Neural progenitor cell (in vitro differentiated cells): ENCODE measurements at regions not wholly inside any gene's neighbourhood (a gene's known extent, or its start where the extent isn't known, plus 50 kb on each side); places are given as distances from the start of the nearest gene placed in this dataset.

ENCODE experiments used
- DNase-seq: peaks from one replicate; pipeline ENCODE4 v3.0.0-alpha.2; 2016; ENCODE audit warnings: low spot score
- H2AFZ ChIP-seq: fragments of 200-600 bp; sonication (generic); replicated peaks from 2 replicates; pipeline ENCODE4 v1.6.1; 2016; ENCODE audit warnings: antibody characterized with exemption
- H3F3A ChIP-seq: fragments of 200-600 bp; sonication (generic); 2 replicates; pipeline ENCODE4 v1.6.1; 2016; ENCODE audit warnings: antibody characterized with exemption, low read depth
- H3K27ac ChIP-seq: fragments of 200-600 bp; sonication (generic); 2 replicates; pipeline ENCODE4 v1.5.1; 2016; ENCODE audit warnings: mild to moderate bottlenecking
- H3K27me3 ChIP-seq: fragments of 200-600 bp; sonication (generic); 2 replicates; pipeline ENCODE4 v1.6.1; 2016; ENCODE audit warnings: mild to moderate bottlenecking, moderate library complexity
- H3K36me3 ChIP-seq: fragments of 200-600 bp; sonication (generic); 2 replicates; pipeline ENCODE4 v1.5.1; 2016
- H3K4me1 ChIP-seq: fragments of 200-600 bp; sonication (generic); 2 replicates; pipeline ENCODE4 v1.6.1; 2016; ENCODE audit warnings: mixed run types
- H3K4me2 ChIP-seq: fragments of 200-600 bp; sonication (generic); 2 replicates; pipeline ENCODE4 v1.6.1; 2016
- H3K4me3 ChIP-seq: fragments of 200-600 bp; sonication (generic); 2 replicates; pipeline ENCODE4 v1.5.1; 2016
- H3K79me2 ChIP-seq: fragments of 200-600 bp; sonication (generic); 2 replicates; pipeline ENCODE4 v1.6.1; 2016; ENCODE audit warnings: low read depth
- H3K9ac ChIP-seq: fragments of 200-600 bp; sonication (generic); 2 replicates; pipeline ENCODE4 v1.6.1; 2016
- H3K9me3 ChIP-seq: fragments of 200-600 bp; sonication (generic); 2 replicates; pipeline ENCODE4 v1.5.1; 2016; ENCODE audit warnings: low read depth
- H4K20me1 ChIP-seq: fragments of 200-600 bp; sonication (generic); 2 replicates; pipeline ENCODE4 v1.6.1; 2016; ENCODE audit warnings: low read depth
- H3K27ac Mint-ChIP-seq: 3 replicates; pipeline ENCODE4 v1.8.0; 2021; ENCODE audit warnings: mixed read lengths
- H3K27me3 Mint-ChIP-seq: 2 replicates; pipeline ENCODE4 v1.8.0; 2022; ENCODE audit warnings: low read depth, mild to moderate bottlenecking, inconsistent platforms, moderate library complexity, mixed read lengths; ENCODE audit not compliant: insufficient read depth
- H3K36me3 Mint-ChIP-seq: 3 replicates; pipeline ENCODE4 v1.8.0; 2021; ENCODE audit warnings: mixed read lengths
- H3K4me1 Mint-ChIP-seq: 3 replicates; pipeline ENCODE4 v1.8.0; 2021; ENCODE audit warnings: mixed read lengths
- H3K4me3 Mint-ChIP-seq: 3 replicates; pipeline ENCODE4 v1.8.0; 2021; ENCODE audit warnings: mild to moderate bottlenecking, moderate library complexity, mixed read lengths
- H3K9me3 Mint-ChIP-seq: 3 replicates; pipeline ENCODE4 v1.8.0; 2020; ENCODE audit warnings: mixed read lengths
- EZH2 ChIP-seq: fragments of 200-600 bp; sonication (generic); IDR thresholded peaks from 2 replicates; pipeline ENCODE4 v1.6.1; 2017; ENCODE audit warnings: antibody characterized with exemption, mild to moderate bottlenecking, moderate library complexity
- EZH2phosphoT487 ChIP-seq: fragments of 200-600 bp; sonication (generic); IDR thresholded peaks from 2 replicates; pipeline ENCODE4 v1.6.1; 2017; ENCODE audit warnings: antibody characterized with exemption
- TF ChIP-seq, protein P1 (sequence below): fragments of 200-600 bp; sonication (generic); IDR thresholded peaks from 2 replicates; pipeline ENCODE4 v1.5.1; 2017; ENCODE audit warnings: antibody characterized with exemption, mild to moderate bottlenecking

DNA sequence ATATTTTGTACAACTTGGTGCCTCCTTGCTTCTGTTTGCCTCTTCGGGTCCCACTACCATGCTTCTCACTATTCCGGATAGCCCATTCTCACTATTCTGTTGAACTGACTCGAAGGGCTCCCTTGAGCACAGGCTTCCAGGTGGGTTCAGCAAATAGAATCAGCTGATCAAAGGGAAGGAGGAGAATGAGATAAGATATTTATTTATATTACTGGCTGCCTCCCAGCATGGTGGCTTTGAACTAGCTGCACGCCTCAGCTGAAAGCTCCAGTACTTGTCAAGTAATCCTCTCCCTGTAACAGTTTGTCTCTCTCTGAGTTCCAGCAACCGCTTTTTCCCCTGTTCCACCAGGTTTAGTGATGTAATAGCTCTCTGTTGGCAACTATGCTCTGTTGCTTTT is 187.8 kb upstream of the HNRNPA3 start:
- H3K27ac ChIP-seq: no peak overlapping the region
- H3K9me3 ChIP-seq: no peaks in the 10 kb centered on the region
- no peaks in the 10 kb centered on the region for H3K36me3 Mint-ChIP-seq
- no peaks in the 10 kb centered on the region for H3K27me3 ChIP-seq
- H3K4me3 Mint-ChIP-seq: no peak overlapping the region
- no peaks in the 10 kb centered on the region for H3K36me3 ChIP-seq
- H3K4me3 ChIP-seq: no peak overlapping the region
- H3K79me2 ChIP-seq: no peaks in the 10 kb centered on the region
- H3K27me3 Mint-ChIP-seq: no peaks in the 10 kb centered on the region
- no peak overlapping the region for H3K9ac ChIP-seq
- H3K27ac Mint-ChIP-seq: no peak overlapping the region
- H3K4me1 ChIP-seq: no peaks in the 10 kb centered on the region
- no peaks in the 10 kb centered on the region for H4K20me1 ChIP-seq
- no peak overlapping the region for H3K4me2 ChIP-seq
- peaks cover 26% of the 10 kb centered on the region for H3K4me1 Mint-ChIP-seq
- H2AFZ ChIP-seq: no peak overlapping the region
- TF ChIP-seq EZH2: no peak
- TF ChIP-seq, protein P1, sequence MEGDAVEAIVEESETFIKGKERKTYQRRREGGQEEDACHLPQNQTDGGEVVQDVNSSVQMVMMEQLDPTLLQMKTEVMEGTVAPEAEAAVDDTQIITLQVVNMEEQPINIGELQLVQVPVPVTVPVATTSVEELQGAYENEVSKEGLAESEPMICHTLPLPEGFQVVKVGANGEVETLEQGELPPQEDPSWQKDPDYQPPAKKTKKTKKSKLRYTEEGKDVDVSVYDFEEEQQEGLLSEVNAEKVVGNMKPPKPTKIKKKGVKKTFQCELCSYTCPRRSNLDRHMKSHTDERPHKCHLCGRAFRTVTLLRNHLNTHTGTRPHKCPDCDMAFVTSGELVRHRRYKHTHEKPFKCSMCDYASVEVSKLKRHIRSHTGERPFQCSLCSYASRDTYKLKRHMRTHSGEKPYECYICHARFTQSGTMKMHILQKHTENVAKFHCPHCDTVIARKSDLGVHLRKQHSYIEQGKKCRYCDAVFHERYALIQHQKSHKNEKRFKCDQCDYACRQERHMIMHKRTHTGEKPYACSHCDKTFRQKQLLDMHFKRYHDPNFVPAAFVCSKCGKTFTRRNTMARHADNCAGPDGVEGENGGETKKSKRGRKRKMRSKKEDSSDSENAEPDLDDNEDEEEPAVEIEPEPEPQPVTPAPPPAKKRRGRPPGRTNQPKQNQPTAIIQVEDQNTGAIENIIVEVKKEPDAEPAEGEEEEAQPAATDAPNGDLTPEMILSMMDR: no peak
- no peak for TF ChIP-seq EZH2phosphoT487
- DNase-seq: no peak
- H3K9me3 Mint-ChIP-seq: no peaks in the 10 kb centered on the region
- H3F3A ChIP-seq: no peaks in the 10 kb centered on the region

DNA sequence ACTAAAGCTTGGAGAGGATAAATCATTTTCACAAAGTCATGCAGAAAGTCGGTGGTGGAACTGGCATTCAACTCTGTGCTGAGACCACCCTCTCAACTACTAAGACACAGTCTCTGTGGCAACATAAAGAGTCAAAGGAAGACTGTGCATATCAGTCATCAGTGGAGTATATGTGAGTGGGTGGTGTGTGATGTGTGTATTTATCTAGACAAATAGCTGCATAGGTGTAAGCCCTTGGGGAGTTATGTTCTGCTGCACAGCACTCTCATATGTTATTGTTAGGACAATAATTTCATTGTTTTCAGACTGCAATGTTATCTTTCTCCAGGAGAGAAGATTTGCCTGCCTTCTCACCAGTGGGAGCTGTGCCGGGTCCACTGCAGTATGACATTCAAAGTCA is 186.3 kb upstream of the HNRNPA3 start:
- no peaks in the 10 kb centered on the region for H3F3A ChIP-seq
- no peaks in the 10 kb centered on the region for H3K36me3 ChIP-seq
- Mint-ChIP-seq H3K27ac (no peak overlapping the region), H3K36me3 (no peaks in the 10 kb centered on the region), H3K4me3 (no peak overlapping the region), H3K4me1 (peaks cover 32% of the 10 kb centered on the region), H3K9me3 (no peaks in the 10 kb centered on the region), H3K27me3 (no peaks in the 10 kb centered on the region)
- H3K79me2 ChIP-seq: no peaks in the 10 kb centered on the region
- no peaks in the 10 kb centered on the region for H3K27me3 ChIP-seq
- no peak overlapping the region for H3K9ac ChIP-seq
- H3K4me1 ChIP-seq: peaks cover 9% of the 10 kb centered on the region
- no peak for TF ChIP-seq EZH2phosphoT487
- TF ChIP-seq EZH2: no peak
- TF ChIP-seq, protein P1: no peak
- no peaks in the 10 kb centered on the region for H4K20me1 ChIP-seq
- H3K4me2 ChIP-seq: no peak overlapping the region
- H2AFZ ChIP-seq: no peak overlapping the region
- no peak for DNase-seq
- no peak overlapping the region for H3K27ac ChIP-seq
- no peaks in the 10 kb centered on the region for H3K9me3 ChIP-seq
- no peak overlapping the region for H3K4me3 ChIP-seq

DNA sequence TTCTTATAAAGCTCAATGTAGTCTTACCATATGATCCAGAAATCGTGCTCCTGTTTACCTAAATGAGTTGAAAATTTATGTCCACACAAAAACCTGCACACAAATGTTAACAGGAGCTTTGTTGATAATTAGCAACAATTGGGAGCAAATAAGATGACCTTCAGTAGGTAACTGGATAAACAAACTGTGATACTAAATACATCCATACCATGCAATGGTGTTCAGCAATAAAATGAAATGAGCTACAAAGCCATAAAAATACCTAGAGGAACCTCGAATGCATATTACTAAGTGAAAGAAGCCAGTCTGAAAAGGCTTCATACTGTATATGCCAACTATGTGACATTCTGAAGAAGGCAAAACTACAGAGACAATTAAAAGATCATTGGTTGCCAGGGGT is 185.6 kb upstream of the HNRNPA3 start:
- H3K27ac Mint-ChIP-seq: no peak overlapping the region
- Histone ChIP-seq H2AFZ (no peak overlapping the region), H3K9ac (no peak overlapping the region), H3K4me2 (no peak overlapping the region), H3K9me3 (no peaks in the 10 kb centered on the region), H3F3A (no peaks in the 10 kb centered on the region), H3K27ac (no peak overlapping the region), H3K4me3 (no peak overlapping the region), H3K27me3 (no peaks in the 10 kb centered on the region), H4K20me1 (no peaks in the 10 kb centered on the region), H3K4me1 (peaks cover 9% of the 10 kb centered on the region), H3K79me2 (no peaks in the 10 kb centered on the region), H3K36me3 (no peaks in the 10 kb centered on the region)
- H3K9me3 Mint-ChIP-seq: no peaks in the 10 kb centered on the region
- no peaks in the 10 kb centered on the region for H3K27me3 Mint-ChIP-seq
- H3K4me1 Mint-ChIP-seq: peaks cover 30% of the 10 kb centered on the region
- DNase-seq: no peak
- H3K4me3 Mint-ChIP-seq: no peak overlapping the region
- TF ChIP-seq EZH2phosphoT487: no peak
- H3K36me3 Mint-ChIP-seq: no peaks in the 10 kb centered on the region

DNA sequence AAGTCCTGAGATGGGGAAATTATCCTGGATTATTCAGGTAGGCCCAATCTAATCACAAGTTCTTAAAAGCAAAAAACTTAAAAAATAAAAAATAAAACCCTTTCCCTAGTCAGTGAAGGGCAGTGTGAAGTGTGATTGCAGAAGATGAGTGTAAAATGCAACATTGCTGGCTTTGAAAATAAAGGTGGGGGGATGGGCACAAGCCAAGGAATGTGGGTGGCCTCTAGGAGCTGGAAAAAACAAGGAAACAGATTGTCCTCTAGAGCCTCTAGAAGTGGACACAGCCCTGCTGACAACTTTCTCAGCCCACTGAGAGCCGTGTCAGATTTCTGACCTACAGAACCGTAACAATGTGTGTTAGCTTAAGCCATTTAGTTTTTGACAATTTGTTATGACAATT is 184.3 kb upstream of the HNRNPA3 start:
- H3K27ac ChIP-seq: no peak overlapping the region
- no peaks in the 10 kb centered on the region for H4K20me1 ChIP-seq
- no peak overlapping the region for H3K4me3 ChIP-seq
- Mint-ChIP-seq H3K27ac (no peak overlapping the region), H3K36me3 (no peaks in the 10 kb centered on the region), H3K27me3 (no peaks in the 10 kb centered on the region), H3K4me1 (peaks cover 28% of the 10 kb centered on the region), H3K4me3 (no peak overlapping the region), H3K9me3 (no peaks in the 10 kb centered on the region)
- no peaks in the 10 kb centered on the region for H3K36me3 ChIP-seq
- H3K79me2 ChIP-seq: no peaks in the 10 kb centered on the region
- DNase-seq: no peak
- H3F3A ChIP-seq: no peaks in the 10 kb centered on the region
- no peak overlapping the region for H3K9ac ChIP-seq
- H3K27me3 ChIP-seq: no peaks in the 10 kb centered on the region
- no peak overlapping the region for H2AFZ ChIP-seq
- H3K9me3 ChIP-seq: no peaks in the 10 kb centered on the region
- peaks cover 9% of the 10 kb centered on the region for H3K4me1 ChIP-seq
- TF ChIP-seq EZH2 (no peak), EZH2phosphoT487 (no peak)
- TF ChIP-seq, protein P1: no peak
- no peak overlapping the region for H3K4me2 ChIP-seq
